ENCODE measurements at regions not wholly inside any gene's neighbourhood (a gene's known extent, or its start where the extent isn't known, plus 50 kb on each side); places are given as distances from the start of the nearest gene placed in this dataset.

DNA sequence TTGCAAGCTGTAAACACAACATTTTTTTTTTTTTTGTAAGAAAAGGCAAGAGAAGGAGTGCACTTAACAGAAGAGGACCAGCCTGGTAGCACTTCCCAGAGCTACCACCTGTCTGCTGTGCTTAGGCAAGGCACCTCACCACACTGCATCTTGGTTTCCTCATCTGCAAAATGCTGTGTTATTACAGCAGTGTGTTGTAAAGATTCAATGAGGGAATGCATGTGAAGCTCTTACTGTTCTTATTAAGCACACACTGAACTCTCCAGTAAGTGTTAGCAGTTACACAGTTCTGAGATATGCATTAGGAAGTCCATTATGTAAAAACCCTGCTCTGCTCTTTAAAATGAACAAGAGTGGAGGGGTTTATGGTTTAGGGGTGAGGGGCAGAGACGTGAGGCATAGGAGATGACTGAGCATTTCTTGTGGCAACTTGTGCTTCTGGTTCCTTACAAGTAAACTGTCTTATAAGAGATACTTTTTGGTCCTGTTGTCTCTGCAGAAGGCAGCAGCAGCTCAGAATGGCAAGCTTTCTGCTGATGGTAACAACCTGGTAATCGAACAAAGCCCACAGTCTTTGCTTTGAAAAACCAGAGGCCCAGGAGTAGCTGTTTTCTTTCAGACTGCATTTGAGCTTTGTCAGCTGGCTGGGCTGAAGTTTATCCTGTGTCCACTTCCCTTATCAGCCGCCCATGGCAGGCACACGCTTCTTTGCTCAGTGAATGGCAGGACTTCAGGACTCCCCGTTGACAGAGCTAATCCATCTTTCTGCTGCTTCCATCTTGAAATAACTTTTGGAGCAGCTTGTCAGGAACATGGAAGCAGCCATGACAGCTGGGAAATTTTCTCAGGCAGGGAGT, 98.8 kb upstream of the BMPER start:
- Mint-ChIP-seq H3K27me3 (peaks cover 16% of the 10 kb centered on the region), H3K36me3 (peaks cover 6% of the 10 kb centered on the region), H3K4me1 (ENCODE audit: unreplicated experiment) (peaks cover 34% of the 10 kb centered on the region), H3K4me3 (no peak overlapping the region), H3K9me3 (peaks cover 5% of the 10 kb centered on the region), H3K27ac (no peak overlapping the region)
- TF ChIP-seq, protein P1, sequence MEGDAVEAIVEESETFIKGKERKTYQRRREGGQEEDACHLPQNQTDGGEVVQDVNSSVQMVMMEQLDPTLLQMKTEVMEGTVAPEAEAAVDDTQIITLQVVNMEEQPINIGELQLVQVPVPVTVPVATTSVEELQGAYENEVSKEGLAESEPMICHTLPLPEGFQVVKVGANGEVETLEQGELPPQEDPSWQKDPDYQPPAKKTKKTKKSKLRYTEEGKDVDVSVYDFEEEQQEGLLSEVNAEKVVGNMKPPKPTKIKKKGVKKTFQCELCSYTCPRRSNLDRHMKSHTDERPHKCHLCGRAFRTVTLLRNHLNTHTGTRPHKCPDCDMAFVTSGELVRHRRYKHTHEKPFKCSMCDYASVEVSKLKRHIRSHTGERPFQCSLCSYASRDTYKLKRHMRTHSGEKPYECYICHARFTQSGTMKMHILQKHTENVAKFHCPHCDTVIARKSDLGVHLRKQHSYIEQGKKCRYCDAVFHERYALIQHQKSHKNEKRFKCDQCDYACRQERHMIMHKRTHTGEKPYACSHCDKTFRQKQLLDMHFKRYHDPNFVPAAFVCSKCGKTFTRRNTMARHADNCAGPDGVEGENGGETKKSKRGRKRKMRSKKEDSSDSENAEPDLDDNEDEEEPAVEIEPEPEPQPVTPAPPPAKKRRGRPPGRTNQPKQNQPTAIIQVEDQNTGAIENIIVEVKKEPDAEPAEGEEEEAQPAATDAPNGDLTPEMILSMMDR (conservative IDR thresholded peaks at IDR 0.05), result no peak
- DNase-seq (ENCODE audit: extremely low spot score, unreplicated experiment), result no peak

DNA sequence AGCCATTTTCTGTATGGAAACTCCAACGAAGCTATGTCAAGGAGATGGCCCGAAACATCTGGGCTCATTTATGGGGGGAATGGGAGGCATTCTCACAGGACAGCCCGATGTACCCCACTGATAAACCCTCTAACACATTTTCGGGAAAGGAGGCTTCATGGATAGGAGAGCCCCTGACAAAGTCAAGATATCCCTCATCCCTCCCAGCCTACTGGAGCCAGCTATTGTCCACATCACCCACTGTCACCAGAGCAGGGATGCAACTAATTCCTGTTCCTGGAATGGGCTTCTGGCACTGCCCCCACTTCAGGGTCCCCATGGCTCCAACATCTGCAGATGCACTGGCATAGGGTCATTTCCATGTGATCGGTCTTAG, 98.2 kb upstream of the BMPER start:
- TF ChIP-seq, protein P1 (conservative IDR thresholded peaks at IDR 0.05), result no peak
- Mint-ChIP-seq H3K4me3 (no peak overlapping the region), H3K27ac (no peak overlapping the region), H3K27me3 (peaks cover 16% of the 10 kb centered on the region), H3K36me3 (peaks cover 6% of the 10 kb centered on the region), H3K9me3 (peaks cover 5% of the 10 kb centered on the region), H3K4me1 (ENCODE audit: unreplicated experiment) (peaks cover 34% of the 10 kb centered on the region)
- DNase-seq (ENCODE audit: extremely low spot score, unreplicated experiment), result no peak

DNA sequence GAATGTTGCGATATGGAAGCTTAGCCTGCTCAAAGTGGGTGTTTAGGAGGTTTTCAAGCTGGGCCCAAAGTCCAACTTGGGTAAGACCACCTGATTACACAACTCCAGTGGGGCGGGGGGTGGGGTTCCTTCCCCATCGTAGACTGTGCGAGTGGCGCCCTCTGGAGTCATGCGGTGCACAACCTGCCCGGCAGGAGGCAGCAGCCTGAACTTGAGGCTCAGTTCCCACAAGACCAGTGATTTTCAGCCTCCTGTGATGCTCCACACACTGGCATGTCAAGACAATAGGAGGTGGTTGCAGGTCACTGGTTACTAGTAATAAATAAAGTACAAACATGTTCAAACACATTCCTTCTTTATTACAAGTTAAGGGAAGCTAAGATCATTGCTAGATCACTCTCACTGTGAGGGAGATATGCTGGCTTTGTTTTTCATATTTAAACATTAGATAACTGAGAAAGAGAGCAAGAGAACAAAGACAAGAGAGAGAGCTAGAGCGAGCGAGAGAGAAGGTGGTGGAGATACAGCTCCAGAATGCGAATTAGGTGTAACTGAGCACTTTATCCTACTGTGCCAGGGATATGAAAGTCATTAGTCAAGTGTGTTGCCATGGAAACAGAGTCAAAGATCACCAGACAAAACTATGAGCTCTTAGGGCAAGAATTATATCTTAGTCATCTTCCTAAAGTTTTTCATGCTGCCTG, 97.4 kb upstream of the BMPER start:
- Mint-ChIP-seq H3K4me1 (ENCODE audit: unreplicated experiment) (peaks cover 31% of the 10 kb centered on the region), H3K9me3 (peaks cover 5% of the 10 kb centered on the region), H3K27me3 (peaks cover 16% of the 10 kb centered on the region), H3K4me3 (peak overlapping the region; percentile 0), H3K27ac (peak overlapping the region; percentile 9), H3K36me3 (peaks cover 10% of the 10 kb centered on the region)
- TF ChIP-seq, protein P1 (conservative IDR thresholded peaks at IDR 0.05), result peak; percentile 53
- no peak for DNase-seq (ENCODE audit: extremely low spot score, unreplicated experiment)

DNA sequence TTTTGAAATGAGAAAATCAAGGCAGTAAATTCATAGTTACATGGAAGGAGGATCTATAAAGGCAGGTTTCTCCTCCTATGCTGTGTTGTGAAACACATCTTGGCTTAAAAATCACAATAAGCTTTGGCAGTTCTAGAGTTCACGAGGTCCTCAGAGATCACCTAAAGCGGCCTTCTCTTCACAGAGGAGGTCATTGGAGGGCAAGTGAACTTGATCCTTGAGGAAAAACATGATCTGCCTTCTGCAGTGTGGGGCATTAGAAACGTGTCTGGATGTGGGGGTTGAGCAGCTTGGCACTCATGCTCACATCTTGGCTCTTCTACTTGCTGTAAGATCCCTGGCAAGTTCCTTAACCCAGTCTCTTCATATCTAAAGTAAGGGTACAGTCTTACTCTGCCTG, 96.1 kb upstream of the BMPER start:
- Mint-ChIP-seq H3K4me3 (no peak overlapping the region), H3K27ac (no peak overlapping the region), H3K27me3 (peaks cover 11% of the 10 kb centered on the region), H3K36me3 (peaks cover 10% of the 10 kb centered on the region), H3K4me1 (ENCODE audit: unreplicated experiment) (peaks cover 25% of the 10 kb centered on the region), H3K9me3 (peaks cover 10% of the 10 kb centered on the region)
- TF ChIP-seq, protein P1 (conservative IDR thresholded peaks at IDR 0.05), result no peak
- no peak for DNase-seq (ENCODE audit: extremely low spot score, unreplicated experiment)

DNA sequence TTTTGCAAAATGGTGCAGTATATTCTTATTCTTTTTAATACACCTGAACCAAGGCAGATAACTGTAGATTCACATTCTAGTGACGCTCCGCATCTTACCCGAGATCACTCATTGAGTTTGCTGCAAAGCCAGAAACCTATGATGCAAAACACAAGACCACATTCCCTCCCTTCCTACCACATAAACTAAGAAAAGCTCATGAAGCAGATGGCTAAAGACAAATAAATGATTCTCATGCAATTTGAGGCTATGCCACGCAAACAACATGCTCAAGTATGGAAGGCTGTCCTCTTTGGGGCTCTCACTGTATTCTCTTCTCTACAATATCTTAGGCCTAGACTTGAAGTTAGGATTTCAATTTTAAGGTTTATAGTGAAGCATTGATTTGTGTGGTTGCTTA, 95.0 kb upstream of the BMPER start:
- Mint-ChIP-seq H3K9me3 (peaks cover 10% of the 10 kb centered on the region), H3K4me3 (no peak overlapping the region), H3K36me3 (peaks cover 10% of the 10 kb centered on the region), H3K4me1 (ENCODE audit: unreplicated experiment) (peaks cover 27% of the 10 kb centered on the region), H3K27me3 (peaks cover 4% of the 10 kb centered on the region), H3K27ac (no peak overlapping the region)
- TF ChIP-seq, protein P1 (conservative IDR thresholded peaks at IDR 0.05), result no peak
- no peak for DNase-seq (ENCODE audit: extremely low spot score, unreplicated experiment)
